OCI-M2 (cell line): ENCODE measurements at regions not wholly inside any gene's neighbourhood (a gene's known extent, or its start where the extent isn't known, plus 50 kb on each side); places are given as distances from the start of the nearest gene placed in this dataset.

ENCODE experiments used
- DNase-seq: peaks from one replicate; lab custom pipeline; 2025; ENCODE audit not compliant: unreplicated experiment; lab: John Stamatoyannopoulos, UW

DNA sequence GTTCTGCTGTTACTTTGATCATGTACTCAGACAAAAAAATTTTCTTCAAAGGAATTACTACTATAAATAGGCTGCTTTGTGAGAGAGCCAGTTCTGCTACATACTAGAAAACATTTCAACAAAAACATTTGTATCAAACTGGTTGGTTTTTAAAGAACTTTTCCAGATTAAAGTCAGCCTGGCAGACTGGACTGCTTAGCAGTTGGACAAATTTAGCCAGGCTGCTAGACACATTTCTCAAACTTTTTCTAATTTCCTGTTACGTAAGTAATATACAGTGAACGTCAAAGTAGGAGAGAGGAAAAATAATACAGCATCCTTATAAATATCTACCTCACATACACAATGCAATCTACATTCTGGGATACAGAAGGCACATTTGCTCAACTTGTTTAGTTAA, 109.5 kb downstream of the SP3 start:
- DNase-seq, result no peak
